GM10847 (cell line): ENCODE measurements at regions not wholly inside any gene's neighbourhood (a gene's known extent, or its start where the extent isn't known, plus 50 kb on each side); places are given as distances from the start of the nearest gene placed in this dataset.

Experiments used
- POLR2A ChIP-seq: IDR thresholded peaks from 2 replicates; pipeline ENCODE4 v1.6.1; 2011; ENCODE audit not compliant: insufficient read length; ENCODE audit errors: extremely low read depth

GRCh38 chr2:242024751-242025355 lies 155.3 kb downstream of the RTP5 start:
- TF ChIP-seq POLR2A: no peak

GRCh38 chr2:242027676-242028450 lies 158.3 kb downstream of the RTP5 start:
- no peak for TF ChIP-seq POLR2A

- no peak for TF ChIP-seq POLR2A
Observed at GRCh38 chr2:242029422-242030225, 160.1 kb downstream of the RTP5 start.

- TF ChIP-seq POLR2A: no peak
Observed at GRCh38 chr2:242030226-242030575, 160.7 kb downstream of the RTP5 start.

- no peak for TF ChIP-seq POLR2A
Observed at GRCh38 chr2:242030858-242031257, 161.3 kb downstream of the RTP5 start.

- no peak for TF ChIP-seq POLR2A
Observed at GRCh38 chr2:242031481-242032019, 162.0 kb downstream of the RTP5 start.

GRCh38 chr2:242032780-242033656 lies 163.5 kb downstream of the RTP5 start:
- no peak for TF ChIP-seq POLR2A

GRCh38 chr2:242034138-242034537 lies 164.6 kb downstream of the RTP5 start:
- TF ChIP-seq POLR2A: no peak

- TF ChIP-seq POLR2A: no peak
Observed at GRCh38 chr2:242034996-242035814, 165.7 kb downstream of the RTP5 start.

GRCh38 chr2:242035858-242036652 lies 166.5 kb downstream of the RTP5 start:
- no peak for TF ChIP-seq POLR2A

- TF ChIP-seq POLR2A: no peak
Observed at GRCh38 chr2:242036653-242036950, 167.1 kb downstream of the RTP5 start.

GRCh38 chr2:242038166-242038927 lies 168.8 kb downstream of the RTP5 start:
- no peak for TF ChIP-seq POLR2A

- no peak for TF ChIP-seq POLR2A
Observed at GRCh38 chr2:242038928-242039341, 169.4 kb downstream of the RTP5 start.
